HCT116 (cell line): ENCODE measurements at regions not wholly inside any gene's neighbourhood (a gene's known extent, or its start where the extent isn't known, plus 50 kb on each side); places are given as distances from the start of the nearest gene placed in this dataset.

Experiments
- ATAC-seq: fragments of 200-7000 bp; cut with Tn5 transposase; 2 replicates; pipeline ENCODE4 v1.9.1; 2020; ENCODE audit warnings: mild to moderate bottlenecking, moderate library complexity
- BruUV-seq: library from RNA; stranded (reverse); fragments of 400-500 nt; replicated peaks from 2 replicates; lab custom pipeline; 2021; lab: Mats Ljungman, UMichigan
- CTCF ChIA-PET: fragments of 300-600 bp; sonication (Branson Sonifier 250); formaldehyde crosslinking; loops from one replicate; lab custom pipeline; 2021; ENCODE audit warnings: antibody characterized with exemption; lab: Charles Lee
- POLR2A ChIA-PET: fragments of 300-600, 350-600 bp; sonication (Branson Sonifier 250); formaldehyde crosslinking; loops from one replicate; lab custom pipeline; 2021; ENCODE audit warnings: antibody characterized with exemption; lab: Charles Lee
- RAD21 ChIA-PET, 2 experiments: fragments of 300-600 bp; sonication (Branson Sonifier 250); formaldehyde crosslinking; loops; one replicate each; lab custom pipeline; 2023; ENCODE audit warnings: low total read pairs in 2 of 2; ENCODE audit not compliant: uncharacterized antibody in 2 of 2, unreplicated experiment in 2 of 2, low non-redundant PET in 1 of 2; lab: Charles Lee
- DNase-seq: peaks from one replicate; pipeline ENCODE4 v3.0.0-alpha.2; 2010; ENCODE audit warnings: low read depth, low spot score
- H2AFZ ChIP-seq: fragments of 200-600 bp; shearing (Covaris generic), sonication (generic); 2 replicates; pipeline ENCODE4 v1.6.1; 2017; ENCODE audit warnings: low read depth, mixed run types, mixed read lengths, antibody characterized with exemption, low read length; ENCODE audit not compliant: poor library complexity, severe bottlenecking
- H3K27ac ChIP-seq: 2 replicates; pipeline ENCODE4 v1.5.1; 2012; ENCODE audit warnings: low read depth, low read length
- H3K27me3 ChIP-seq: fragments of 200-600 bp; sonication (generic); 2 replicates; pipeline ENCODE4 v1.6.1; 2016; ENCODE audit warnings: mixed run types, low read length, mixed read lengths; ENCODE audit not compliant: insufficient read depth
- H3K36me3 ChIP-seq, 2 experiments: fragments of 200-500 bp in 1 of 2; fragments of 200-600 bp in 1 of 2; sonication (Bioruptor generic) in 1 of 2; sonication (generic) in 1 of 2; 2 replicates each; pipeline versions ENCODE4 v1.5.1 to v1.6.1; 2014 to 2016; ENCODE audit warnings: low read length in 2 of 2, inconsistent platforms in 1 of 2, mixed read lengths in 1 of 2, mixed run types in 1 of 2; ENCODE audit not compliant: insufficient read depth in 2 of 2, control insufficient read depth in 1 of 2
- H3K4me1 ChIP-seq, 2 experiments: fragments of 200-600 bp in 1 of 2; sonication (generic) in 1 of 2; 2 replicates each; pipeline versions ENCODE4 v1.5.1 to v1.6.1; 2012 to 2017; ENCODE audit warnings: low read length in 2 of 2, inconsistent platforms in 1 of 2, mild to moderate bottlenecking in 1 of 2, mixed read lengths in 1 of 2, mixed run types in 1 of 2, moderate library complexity in 1 of 2; ENCODE audit not compliant: insufficient read depth in 2 of 2, control insufficient read depth in 1 of 2
- H3K4me2 ChIP-seq: fragments of 200-600 bp; sonication (generic); 2 replicates; pipeline ENCODE4 v1.6.1; 2017; ENCODE audit warnings: mixed run types, low read length, mixed read lengths
- H3K4me3 ChIP-seq, 2 experiments: fragments of 200-600 bp in 1 of 2; sonication (generic) in 1 of 2; replicated peaks in 1 of 2; 2 replicates each; pipeline ENCODE4 v1.5.1; 2011 to 2016; ENCODE audit warnings: low read length in 2 of 2, control low read depth in 1 of 2, low read depth in 1 of 2, mild to moderate bottlenecking in 1 of 2, mixed read lengths in 1 of 2, mixed run types in 1 of 2
- H3K79me2 ChIP-seq: fragments of 200-600 bp; sonication (generic); 2 replicates; pipeline ENCODE4 v1.6.1; 2017; ENCODE audit warnings: mild to moderate bottlenecking, mixed run types, low read length, moderate library complexity, mixed read lengths; ENCODE audit not compliant: insufficient read depth
- H3K9ac ChIP-seq: fragments of 200-600 bp; sonication (generic); 2 replicates; pipeline ENCODE4 v1.6.1; 2016; ENCODE audit warnings: low read length, mixed read lengths
- H3K9me2 ChIP-seq: fragments of 200-600 bp; sonication (generic), shearing (Covaris generic); 2 replicates; pipeline ENCODE4 v1.6.1; 2017; ENCODE audit warnings: mixed run types, mild to moderate bottlenecking, moderate library complexity; ENCODE audit not compliant: insufficient read depth
- H3K9me3 ChIP-seq, 2 experiments: fragments of 200-500 bp in 1 of 2; fragments of 200-600 bp in 1 of 2; sonication (Bioruptor generic) in 1 of 2; sonication (generic) in 1 of 2; 2 replicates each; pipeline ENCODE4 v1.6.1; 2014 to 2017; ENCODE audit warnings: low read length in 2 of 2, mixed read lengths in 2 of 2, inconsistent platforms in 1 of 2, low read depth in 1 of 2, mild to moderate bottlenecking in 1 of 2, mixed run types in 1 of 2, moderate library complexity in 1 of 2; ENCODE audit not compliant: control insufficient read depth in 1 of 2, insufficient read depth in 1 of 2
- H4K20me1 ChIP-seq: fragments of 200-600 bp; sonication (generic), shearing (Covaris generic); 2 replicates; pipeline ENCODE4 v1.6.1; 2017; ENCODE audit warnings: mixed run types, mild to moderate bottlenecking, moderate library complexity; ENCODE audit not compliant: insufficient read depth
- CBX3 ChIP-seq: IDR thresholded peaks from 2 replicates; pipeline ENCODE4 v1.6.1; 2012; ENCODE audit warnings: low read depth
- EZH2 ChIP-seq: fragments of 200-600 bp; sonication (generic); IDR thresholded peaks from 2 replicates; pipeline ENCODE4 v1.6.1; 2017; ENCODE audit warnings: antibody characterized with exemption, mixed run types
- EZH2phosphoT487 ChIP-seq: fragments of 200-600 bp; IDR thresholded peaks from 2 replicates; pipeline ENCODE4 v1.6.1; 2018; ENCODE audit warnings: antibody characterized with exemption, borderline replicate concordance
- JUND ChIP-seq: IDR thresholded peaks from 2 replicates; pipeline ENCODE4 v1.6.1; 2012
- MAX ChIP-seq: IDR thresholded peaks from 2 replicates; pipeline ENCODE4 v1.6.1; 2012
- POLR2A ChIP-seq: IDR thresholded peaks from 2 replicates; pipeline ENCODE4 v1.7.0; 2011; ENCODE audit warnings: borderline replicate concordance; ENCODE audit not compliant: insufficient read depth, insufficient read length; ENCODE audit errors: extremely low read depth
- RAD21 ChIP-seq: IDR thresholded peaks from 2 replicates; pipeline ENCODE4 v1.6.1; 2012; ENCODE audit warnings: low read depth, mild to moderate bottlenecking
- REST ChIP-seq: IDR thresholded peaks from 2 replicates; pipeline ENCODE4 v1.6.1; 2012; ENCODE audit warnings: low read depth
- SRF ChIP-seq: IDR thresholded peaks from 2 replicates; pipeline ENCODE4 v1.6.1; 2012; ENCODE audit warnings: low read depth
- TCF7L2 ChIP-seq: IDR thresholded peaks from 2 replicates; pipeline ENCODE4 v1.7.0; 2011; ENCODE audit warnings: borderline replicate concordance, inconsistent platforms; ENCODE audit not compliant: insufficient read depth, insufficient read length; ENCODE audit errors: extremely low read depth
- YY1 ChIP-seq: IDR thresholded peaks from 2 replicates; pipeline ENCODE4 v1.6.1; 2011; ENCODE audit warnings: low read length, low read depth, moderate library complexity, mild to moderate bottlenecking; ENCODE audit not compliant: insufficient replicate concordance; ENCODE audit errors: extremely low read depth
- ZBTB33 ChIP-seq: IDR thresholded peaks from 2 replicates; pipeline ENCODE4 v1.6.1; 2011; ENCODE audit warnings: mild to moderate bottlenecking, low read length, moderate library complexity; ENCODE audit not compliant: insufficient replicate concordance; ENCODE audit errors: extremely low read depth
- ZFX ChIP-seq: fragments of 450-650 bp; IDR thresholded peaks from 2 replicates; pipeline ENCODE4 v1.6.1; 2017
- intact Hi-C: fragments of 100-400 bp; cut with micrococcal nuclease; formaldehyde crosslinking; loops from 2 replicates; pipeline ENCODE4 v1.10.0; 2022

GRCh38 chr7:119982884-119983283, 290.1 kb upstream of the KCND2 start:
- Histone ChIP-seq H3K9me3 (no peaks in the 10 kb centered on the region), H3K4me1 (no peaks in the 10 kb centered on the region), H3K36me3 (no peaks in the 10 kb centered on the region)
- DNase-seq = no peak
- no peak for TF ChIP-seq CBX3
- TF ChIP-seq JUND = no peak
- TF ChIP-seq ZFX = no peak
- TF ChIP-seq POLR2A = no peak
- TF ChIP-seq SRF = no peak
- TF ChIP-seq TCF7L2 = no peak
- TF ChIP-seq YY1 = no peak
- TF ChIP-seq EZH2phosphoT487 = no peak
- TF ChIP-seq REST = no peak
- TF ChIP-seq RAD21 = no peak
- TF ChIP-seq MAX = no peak
- TF ChIP-seq EZH2 = no peak
- TF ChIP-seq ZBTB33 = no peak
- TF ChIP-seq, all 23 proteins: peak for 0
- Histone ChIP-seq H3K4me3 (no peak overlapping the region), H2AFZ (no peak overlapping the region), H3K4me2 (no peak overlapping the region), H3K27ac (no peak overlapping the region), H3K79me2 (no peaks in the 10 kb centered on the region), H3K9me2 (0 out of 2 replicates have a peak, but pooled peaks cover 4% of the 10 kb centered on the region), H3K9ac (no peak overlapping the region), H3K27me3 (no peaks in the 10 kb centered on the region), H4K20me1 (no peaks in the 10 kb centered on the region)
- ATAC-seq = no peak
- ChIA-PET RAD21 (no interaction called here), POLR2A (no interaction called here), CTCF (no interaction called here)
- BruUV-seq = no TSS peak
- intact Hi-C loops = no loop called here
